Testis (tissue), 2 donors: ENCODE measurements at regions not wholly inside any gene's neighbourhood (a gene's known extent, or its start where the extent isn't known, plus 50 kb on each side); places are given as distances from the start of the nearest gene placed in this dataset.

Source experiments
- DNase-seq: peaks from one replicate; pipeline ENCODE4 v3.0.0-alpha.2; 2019
- H3K27ac ChIP-seq, 2 donors: fragments of 200-600 bp; sonication (generic); one replicate each; pipeline ENCODE4 v1.5.1; 2019
- H3K27me3 ChIP-seq: fragments of 200-600 bp; sonication (generic); one replicate; pipeline ENCODE4 v1.5.1; 2019
- H3K36me3 ChIP-seq: fragments of 200-600 bp; sonication (generic); one replicate; pipeline ENCODE4 v1.5.1; 2017; ENCODE audit warnings: low read depth; ENCODE audit errors: missing control alignments
- H3K4me1 ChIP-seq: fragments of 200-600 bp; sonication (generic); one replicate; pipeline ENCODE4 v1.5.1; 2019
- H3K4me3 ChIP-seq, 2 donors: fragments of 200-600 bp; sonication (generic); one replicate each; pipeline ENCODE4 v1.5.1; 2017 to 2019
- H3K9me3 ChIP-seq: fragments of 200-600 bp; sonication (generic); one replicate; pipeline ENCODE4 v1.5.1; 2017
- POLR2A ChIP-seq: fragments of 450-650 bp; IDR thresholded peaks from one replicate; pipeline ENCODE4 v1.6.1; 2017; ENCODE audit warnings: antibody characterized with exemption, mild to moderate bottlenecking, moderate library complexity
- WGBS, 2 donors: methylation state at CpG; one replicate each; pipeline ENCODE4 v1.1.5; 2018; 5-methylcytosine and 5-hydroxymethylcytosine counted together
- intact Hi-C: fragments of 100-400 bp; cut with DNase I; formaldehyde crosslinking; loops from one replicate; pipeline ENCODE4 v1.15.1; 2023; ENCODE audit warnings: low total_unique reads
- TF ChIP-seq, protein P1 (sequence below), 3 experiments: fragments of 450-650 bp in 2 of 3; fragments of 200-600 bp in 1 of 3; sonication (generic) in 1 of 3; IDR thresholded peaks; one replicate each; pipeline ENCODE4 v1.5.1; 2016 to 2019; ENCODE audit warnings: antibody characterized with exemption in 3 of 3, mild to moderate bottlenecking in 2 of 3, moderate library complexity in 1 of 3

GRCh38 chrX:150161193-150161592 lies 201.9 kb upstream of the MAMLD1 start:
- TF ChIP-seq POLR2A, result no peak
- TF ChIP-seq, protein P1, sequence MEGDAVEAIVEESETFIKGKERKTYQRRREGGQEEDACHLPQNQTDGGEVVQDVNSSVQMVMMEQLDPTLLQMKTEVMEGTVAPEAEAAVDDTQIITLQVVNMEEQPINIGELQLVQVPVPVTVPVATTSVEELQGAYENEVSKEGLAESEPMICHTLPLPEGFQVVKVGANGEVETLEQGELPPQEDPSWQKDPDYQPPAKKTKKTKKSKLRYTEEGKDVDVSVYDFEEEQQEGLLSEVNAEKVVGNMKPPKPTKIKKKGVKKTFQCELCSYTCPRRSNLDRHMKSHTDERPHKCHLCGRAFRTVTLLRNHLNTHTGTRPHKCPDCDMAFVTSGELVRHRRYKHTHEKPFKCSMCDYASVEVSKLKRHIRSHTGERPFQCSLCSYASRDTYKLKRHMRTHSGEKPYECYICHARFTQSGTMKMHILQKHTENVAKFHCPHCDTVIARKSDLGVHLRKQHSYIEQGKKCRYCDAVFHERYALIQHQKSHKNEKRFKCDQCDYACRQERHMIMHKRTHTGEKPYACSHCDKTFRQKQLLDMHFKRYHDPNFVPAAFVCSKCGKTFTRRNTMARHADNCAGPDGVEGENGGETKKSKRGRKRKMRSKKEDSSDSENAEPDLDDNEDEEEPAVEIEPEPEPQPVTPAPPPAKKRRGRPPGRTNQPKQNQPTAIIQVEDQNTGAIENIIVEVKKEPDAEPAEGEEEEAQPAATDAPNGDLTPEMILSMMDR (IDR thresholded peaks at IDR 0.05), result no peak
- no peaks in the 10 kb centered on the region for H3K4me1 ChIP-seq
- H3K27me3 ChIP-seq, result no peaks in the 10 kb centered on the region
- H3K4me3 ChIP-seq, result no peak overlapping the region
- 33 to 47% methylated on average over 1 of the region's 1 CpG for WGBS, 2 donors
- intact Hi-C loops, result no loop called here
- no peak for DNase-seq
- H3K9me3 ChIP-seq, result no peaks in the 10 kb centered on the region
- no peaks in the 10 kb centered on the region for H3K36me3 ChIP-seq
- peak overlapping the region in 1 of 2 donors; percentile 50 for H3K27ac ChIP-seq

DNA sequence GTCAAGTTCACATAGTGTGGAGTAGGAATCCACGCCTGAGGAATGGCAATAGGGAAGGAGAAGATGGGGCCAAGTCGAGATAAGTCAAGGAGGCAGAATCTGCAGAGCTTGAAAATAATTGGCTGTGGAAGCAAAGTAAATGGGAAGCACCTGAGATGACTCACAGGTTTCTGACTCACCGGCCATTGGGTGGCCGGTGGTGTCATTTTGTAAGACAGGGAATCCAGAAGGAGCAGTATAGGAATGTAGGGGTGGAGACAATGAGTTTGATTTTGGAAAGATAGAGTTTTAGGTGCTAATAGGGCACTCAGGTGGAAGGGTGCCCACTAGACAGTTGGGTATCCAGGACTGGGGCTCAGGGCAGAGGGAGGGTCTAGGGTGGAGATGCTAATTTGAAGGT lies 201.0 kb upstream of the MAMLD1 start:
- Histone ChIP-seq H3K27me3 (no peaks in the 10 kb centered on the region), H3K27ac (no peak overlapping the region), H3K36me3 (no peaks in the 10 kb centered on the region), H3K9me3 (no peaks in the 10 kb centered on the region), H3K4me1 (no peaks in the 10 kb centered on the region), H3K4me3 (no peak overlapping the region)
- WGBS, 2 donors, result 92% methylated on average over 3 to 4 of the region's 4 CpGs
- DNase-seq, result no peak
- intact Hi-C loops, result no loop called here
- TF ChIP-seq, protein P1 (IDR thresholded peaks at IDR 0.05), result no peak
- no peak for TF ChIP-seq POLR2A

DNA sequence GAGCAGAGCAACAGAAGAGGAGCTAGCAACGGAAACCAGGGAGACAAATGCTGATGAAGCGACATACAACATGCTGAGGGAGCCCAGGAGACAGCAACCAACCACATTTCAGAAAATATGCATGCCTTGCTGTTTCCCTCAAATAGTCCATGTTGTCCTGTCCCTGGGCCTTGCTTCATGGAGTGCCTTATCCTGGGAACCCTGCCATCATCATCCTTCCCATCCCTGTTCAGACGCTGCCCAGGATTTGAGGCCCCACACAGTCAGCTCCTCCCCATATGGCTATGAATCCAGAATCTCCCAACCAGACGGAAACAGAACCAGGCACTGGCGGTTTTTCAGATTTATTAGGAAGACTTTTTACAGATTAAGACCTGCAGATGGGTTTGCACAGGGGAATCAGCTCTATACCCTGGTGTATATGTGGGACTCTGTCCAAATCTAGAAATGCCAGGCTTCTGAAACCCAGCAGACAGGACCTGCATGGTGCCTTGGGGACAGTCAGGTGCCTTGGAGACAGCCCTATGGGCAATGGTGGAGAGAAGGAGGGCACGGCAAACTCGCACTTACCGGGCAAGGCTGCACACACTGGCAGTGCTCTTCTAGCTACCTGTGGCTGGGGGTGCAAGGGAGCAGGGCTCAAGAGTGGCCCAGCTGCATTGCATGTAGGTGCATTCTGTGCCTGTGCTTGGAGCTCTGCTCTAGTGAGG lies 199.7 kb upstream of the MAMLD1 start:
- no peaks in the 10 kb centered on the region for H3K9me3 ChIP-seq
- H3K27ac ChIP-seq, result no peak overlapping the region
- no peaks in the 10 kb centered on the region for H3K4me1 ChIP-seq
- H3K27me3 ChIP-seq, result no peaks in the 10 kb centered on the region
- H3K4me3 ChIP-seq, result no peak overlapping the region
- 48 to 67% methylated on average over 5 to 8 of the region's 8 CpGs for WGBS, 2 donors
- intact Hi-C loops, result no loop called here
- DNase-seq, result peak; percentile 28
- no peak for TF ChIP-seq POLR2A
- TF ChIP-seq, protein P1 (IDR thresholded peaks at IDR 0.05), result no peak
- H3K36me3 ChIP-seq, result no peaks in the 10 kb centered on the region

DNA sequence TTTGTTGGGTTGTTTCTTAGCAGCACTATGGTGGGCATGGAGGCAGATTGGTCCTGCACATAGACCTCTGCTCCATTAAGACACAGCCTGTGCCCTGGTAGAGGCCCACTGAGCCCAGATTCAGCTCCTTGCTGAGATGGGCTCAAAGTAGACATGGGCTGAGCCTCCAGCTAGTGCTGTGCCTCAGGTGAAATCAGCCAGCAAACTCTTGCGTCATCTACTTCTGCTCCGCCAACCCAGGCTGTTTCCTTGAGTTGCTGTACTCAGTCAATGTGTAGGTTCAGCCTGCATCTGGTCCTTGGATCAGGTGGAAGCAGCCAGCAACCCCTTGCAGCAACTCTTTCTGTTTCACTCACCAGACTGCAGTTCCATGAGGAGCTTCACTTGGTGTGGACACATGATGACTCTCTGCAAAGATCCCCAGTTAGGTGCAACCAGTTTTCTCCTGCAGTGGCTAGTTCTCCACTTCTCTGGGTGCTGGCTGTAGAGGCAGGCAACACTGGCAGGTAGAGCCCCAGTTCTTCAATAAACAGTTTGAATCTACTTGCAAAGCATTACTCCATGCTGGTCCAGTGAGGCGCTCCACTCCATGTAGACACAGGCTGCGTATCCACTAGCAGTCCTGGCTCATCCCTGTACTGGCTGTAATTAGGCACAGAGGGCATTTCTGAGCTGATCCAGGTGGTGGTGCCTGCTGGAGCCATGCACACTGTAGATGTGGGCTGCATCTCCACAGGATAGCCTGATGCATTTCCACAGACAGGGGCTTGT lies 199.0 kb upstream of the MAMLD1 start:
- Histone ChIP-seq H3K9me3 (no peaks in the 10 kb centered on the region), H3K27me3 (no peaks in the 10 kb centered on the region), H3K4me3 (no peak overlapping the region), H3K27ac (no peak overlapping the region), H3K4me1 (no peaks in the 10 kb centered on the region), H3K36me3 (no peaks in the 10 kb centered on the region)
- TF ChIP-seq POLR2A, result no peak
- intact Hi-C loops, result no loop called here
- no peak for DNase-seq
- 100% methylated on average over 2 of the region's 4 CpGs for WGBS, 2 donors

- Histone ChIP-seq H3K4me3 (no peak overlapping the region), H3K9me3 (no peaks in the 10 kb centered on the region), H3K36me3 (no peaks in the 10 kb centered on the region), H3K27me3 (no peaks in the 10 kb centered on the region), H3K4me1 (no peaks in the 10 kb centered on the region), H3K27ac (no peak overlapping the region)
- no peak for DNase-seq
- TF ChIP-seq, protein P1 (IDR thresholded peaks at IDR 0.05), result no peak
- no peak for TF ChIP-seq POLR2A
- WGBS, 2 donors, result 91 to 93% methylated on average over 2 to 4 of the region's 4 CpGs
- intact Hi-C loops, result no loop called here
Measured at GRCh38 chrX:150164971-150165600, 198.0 kb upstream of the MAMLD1 start.
